HUES6 (cell line): ENCODE measurements at regions not wholly inside any gene's neighbourhood (a gene's known extent, or its start where the extent isn't known, plus 50 kb on each side); places are given as distances from the start of the nearest gene placed in this dataset.
"Not testable (repeated sequence)": the region's sequence is repeated elsewhere in the genome, so short reads cannot be mapped to it uniquely, and the experiment has no call there.

ENCODE experiments used
- H3K27ac ChIP-seq: 2 replicates; pipeline ENCODE4 v1.7.0; 2013; ENCODE audit warnings: low read depth, mild to moderate bottlenecking, low read length, inconsistent platforms
- H3K27me3 ChIP-seq: 2 replicates; pipeline ENCODE4 v1.6.1; 2013; ENCODE audit warnings: low read length; ENCODE audit not compliant: control insufficient read depth, insufficient read depth
- H3K36me3 ChIP-seq: 2 replicates; pipeline ENCODE4 v1.6.1; 2013; ENCODE audit warnings: low read length; ENCODE audit not compliant: control insufficient read depth, insufficient read depth
- H3K4me1 ChIP-seq: 2 replicates; pipeline ENCODE4 v1.6.1; 2013; ENCODE audit warnings: low read length; ENCODE audit not compliant: control insufficient read depth, insufficient read depth
- H3K4me3 ChIP-seq: 2 replicates; pipeline ENCODE4 v1.5.1; 2013; ENCODE audit warnings: low read depth, low read length
- H3K9ac ChIP-seq: one replicate; pipeline ENCODE4 v1.6.1; 2013; ENCODE audit warnings: mild to moderate bottlenecking, low read length
- H3K9me3 ChIP-seq: 2 replicates; pipeline ENCODE4 v1.6.1; 2013; ENCODE audit warnings: low read depth, low read length; ENCODE audit not compliant: control insufficient read depth, insufficient read depth

GRCh38 chr2:392181-392925 is 104.5 kb upstream of the ALKAL2 start:
- H3K36me3 ChIP-seq: no peaks in the 10 kb centered on the region
- H3K27ac ChIP-seq: no peak overlapping the region
- peaks cover 13% of the 10 kb centered on the region; the same call in 1 of the 2 replicates for H3K4me1 ChIP-seq
- no peak overlapping the region for H3K4me3 ChIP-seq
- H3K9me3 ChIP-seq: no peaks in the 10 kb centered on the region; the same call in 1 of the 2 replicates
- H3K9ac ChIP-seq: no peak overlapping the region
- no peaks in the 10 kb centered on the region for H3K27me3 ChIP-seq

GRCh38 chr2:391696-392095 is 103.8 kb upstream of the ALKAL2 start:
- H3K27ac ChIP-seq: no peak overlapping the region

GRCh38 chr2:390959-391358 is 103.1 kb upstream of the ALKAL2 start:
- no peaks in the 10 kb centered on the region; the same call in 1 of the 2 replicates for H3K9me3 ChIP-seq
- no peaks in the 10 kb centered on the region for H3K27me3 ChIP-seq
- H3K27ac ChIP-seq: no peak overlapping the region
- H3K36me3 ChIP-seq: no peaks in the 10 kb centered on the region
- H3K4me1 ChIP-seq: peaks cover 17% of the 10 kb centered on the region; the same call in 1 of the 2 replicates
- no peak overlapping the region for H3K9ac ChIP-seq
- H3K4me3 ChIP-seq: no peak overlapping the region

More at GRCh38 chr2:391696-392095, 103.8 kb upstream of the ALKAL2 start:
- no peaks in the 10 kb centered on the region for H3K36me3 ChIP-seq
- peaks cover 13% of the 10 kb centered on the region; the same call in 1 of the 2 replicates for H3K4me1 ChIP-seq
- no peak overlapping the region for H3K4me3 ChIP-seq
- H3K9me3 ChIP-seq: no peaks in the 10 kb centered on the region; the same call in 1 of the 2 replicates
- H3K27me3 ChIP-seq: no peaks in the 10 kb centered on the region
- H3K9ac ChIP-seq: no peak overlapping the region

GRCh38 chr2:389985-390384 is 102.1 kb upstream of the ALKAL2 start:
- H3K9me3 ChIP-seq, H3K4me3 ChIP-seq, H3K27ac ChIP-seq, H3K36me3 ChIP-seq, H3K27me3 ChIP-seq, H3K9ac ChIP-seq: not testable (repeated sequence)
- peaks cover 17% of the 10 kb centered on the region; the same call in 1 of the 2 replicates for H3K4me1 ChIP-seq

GRCh38 chr2:388752-389151 is 100.9 kb upstream of the ALKAL2 start:
- H3K9ac ChIP-seq, H3K36me3 ChIP-seq, H3K9me3 ChIP-seq, H3K27ac ChIP-seq, H3K4me3 ChIP-seq, H3K27me3 ChIP-seq: not testable (repeated sequence)
- peaks cover 10% of the 10 kb centered on the region; the same call in 1 of the 2 replicates for H3K4me1 ChIP-seq

GRCh38 chr2:387980-388421 is 100.1 kb upstream of the ALKAL2 start:
- Histone ChIP-seq H3K36me3 (no peaks in the 10 kb centered on the region), H3K27ac (no peak overlapping the region), H3K9ac (no peak overlapping the region), H3K9me3 (no peaks in the 10 kb centered on the region; the same call in 1 of the 2 replicates), H3K27me3 (no peaks in the 10 kb centered on the region), H3K4me3 (no peak overlapping the region), H3K4me1 (peaks cover 8% of the 10 kb centered on the region; the same call in 1 of the 2 replicates)

GRCh38 chr2:386406-387103 is 98.7 kb upstream of the ALKAL2 start:
- Histone ChIP-seq H3K4me3 (no peak overlapping the region), H3K9me3 (no peaks in the 10 kb centered on the region; the same call in 1 of the 2 replicates), H3K27me3 (no peaks in the 10 kb centered on the region; the same call in 1 of the 2 replicates), H3K27ac (no peak overlapping the region), H3K36me3 (no peaks in the 10 kb centered on the region), H3K4me1 (peaks cover 15% of the 10 kb centered on the region), H3K9ac (no peak overlapping the region)

GRCh38 chr2:385785-386184 is 97.9 kb upstream of the ALKAL2 start:
- no peaks in the 10 kb centered on the region; the same call in 1 of the 2 replicates for H3K27me3 ChIP-seq
- H3K9me3 ChIP-seq: no peaks in the 10 kb centered on the region; the same call in 1 of the 2 replicates

GRCh38 chr2:385061-385460 is 97.2 kb upstream of the ALKAL2 start:
- H3K9me3 ChIP-seq: no peaks in the 10 kb centered on the region; the same call in 1 of the 2 replicates

More at GRCh38 chr2:385785-386184, 97.9 kb upstream of the ALKAL2 start:
- Histone ChIP-seq H3K36me3 (no peaks in the 10 kb centered on the region), H3K4me3 (no peak overlapping the region), H3K9ac (no peak overlapping the region), H3K4me1 (peaks cover 15% of the 10 kb centered on the region), H3K27ac (no peak overlapping the region)

GRCh38 chr2:383888-384287 is 96.0 kb upstream of the ALKAL2 start:
- Histone ChIP-seq H3K9ac (no peak overlapping the region), H3K36me3 (no peaks in the 10 kb centered on the region), H3K27ac (no peak overlapping the region), H3K4me1 (peaks cover 15% of the 10 kb centered on the region), H3K27me3 (no peaks in the 10 kb centered on the region; the same call in 1 of the 2 replicates), H3K9me3 (peaks cover 4% of the 10 kb centered on the region; the same call in 1 of the 2 replicates), H3K4me3 (no peak overlapping the region)

More at GRCh38 chr2:385061-385460, 97.2 kb upstream of the ALKAL2 start:
- no peak overlapping the region for H3K9ac ChIP-seq
- H3K27me3 ChIP-seq: no peaks in the 10 kb centered on the region; the same call in 1 of the 2 replicates
- H3K36me3 ChIP-seq: no peaks in the 10 kb centered on the region
- no peak overlapping the region for H3K27ac ChIP-seq
- peaks cover 15% of the 10 kb centered on the region for H3K4me1 ChIP-seq
- no peak overlapping the region for H3K4me3 ChIP-seq

GRCh38 chr2:383178-383577 is 95.3 kb upstream of the ALKAL2 start:
- Histone ChIP-seq H3K27ac (no peak overlapping the region), H3K4me1 (peaks cover 15% of the 10 kb centered on the region), H3K9me3 (peaks cover 4% of the 10 kb centered on the region; the same call in 1 of the 2 replicates), H3K36me3 (no peaks in the 10 kb centered on the region), H3K4me3 (no peak overlapping the region), H3K9ac (no peak overlapping the region), H3K27me3 (no peaks in the 10 kb centered on the region; the same call in 1 of the 2 replicates)
